Ovary (tissue), 3 donors: ENCODE measurements at regions not wholly inside any gene's neighbourhood (a gene's known extent, or its start where the extent isn't known, plus 50 kb on each side); places are given as distances from the start of the nearest gene placed in this dataset.

ENCODE experiments used
- POLR2A ChIP-seq: fragments of 450-650 bp; IDR thresholded peaks from one replicate; pipeline ENCODE4 v1.6.1; 2017; ENCODE audit warnings: antibody characterized with exemption, mild to moderate bottlenecking, moderate library complexity
- TF ChIP-seq, protein P1 (sequence below), 3 donors: fragments of 450-650 bp in 2 of 3; fragments of 200-600 bp in 1 of 3; IDR thresholded peaks; one replicate each; pipeline versions ENCODE4 v1.5.1 to v1.8.0; 2016 to 2022; ENCODE audit warnings: antibody characterized with exemption in 3 of 3, mild to moderate bottlenecking in 1 of 3
- donor health status: DM: no; HTN: no; CAD: no.

- TF ChIP-seq POLR2A: no peak
- TF ChIP-seq, protein P1, sequence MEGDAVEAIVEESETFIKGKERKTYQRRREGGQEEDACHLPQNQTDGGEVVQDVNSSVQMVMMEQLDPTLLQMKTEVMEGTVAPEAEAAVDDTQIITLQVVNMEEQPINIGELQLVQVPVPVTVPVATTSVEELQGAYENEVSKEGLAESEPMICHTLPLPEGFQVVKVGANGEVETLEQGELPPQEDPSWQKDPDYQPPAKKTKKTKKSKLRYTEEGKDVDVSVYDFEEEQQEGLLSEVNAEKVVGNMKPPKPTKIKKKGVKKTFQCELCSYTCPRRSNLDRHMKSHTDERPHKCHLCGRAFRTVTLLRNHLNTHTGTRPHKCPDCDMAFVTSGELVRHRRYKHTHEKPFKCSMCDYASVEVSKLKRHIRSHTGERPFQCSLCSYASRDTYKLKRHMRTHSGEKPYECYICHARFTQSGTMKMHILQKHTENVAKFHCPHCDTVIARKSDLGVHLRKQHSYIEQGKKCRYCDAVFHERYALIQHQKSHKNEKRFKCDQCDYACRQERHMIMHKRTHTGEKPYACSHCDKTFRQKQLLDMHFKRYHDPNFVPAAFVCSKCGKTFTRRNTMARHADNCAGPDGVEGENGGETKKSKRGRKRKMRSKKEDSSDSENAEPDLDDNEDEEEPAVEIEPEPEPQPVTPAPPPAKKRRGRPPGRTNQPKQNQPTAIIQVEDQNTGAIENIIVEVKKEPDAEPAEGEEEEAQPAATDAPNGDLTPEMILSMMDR (IDR thresholded peaks at IDR 0.05): no peak
These were observed 134.7 kb upstream of the KIRREL3 start for GRCh38 chr11:127135256-127135655.
